ENCODE measurements at regions not wholly inside any gene's neighbourhood (a gene's known extent, or its start where the extent isn't known, plus 50 kb on each side); places are given as distances from the start of the nearest gene placed in this dataset.
"Not testable (repeated sequence)": the region's sequence is repeated elsewhere in the genome, so short reads cannot be mapped to it uniquely, and the experiment has no call there.

DNA sequence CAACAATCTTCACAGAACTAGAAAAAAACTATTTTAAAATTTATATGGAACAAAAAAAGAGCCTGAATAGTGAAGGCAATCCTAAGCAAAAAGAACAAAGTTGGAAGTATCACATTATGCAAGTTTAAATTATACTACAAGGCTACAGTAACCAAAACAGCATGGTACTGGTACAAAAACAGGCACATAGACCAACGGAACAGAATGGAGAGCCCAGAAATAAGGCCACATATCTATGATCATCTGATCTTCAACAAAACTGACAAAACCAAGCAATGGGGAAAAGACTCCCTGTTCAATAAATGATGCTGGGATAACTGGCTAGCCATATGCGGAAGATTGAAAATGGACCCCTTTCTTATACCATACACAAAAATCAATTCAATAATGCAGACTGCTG lies 74.4 kb upstream of the RTN4 start:
- not testable (repeated sequence) for FAIRE-seq; BruUV-seq (replicated peaks)

DNA sequence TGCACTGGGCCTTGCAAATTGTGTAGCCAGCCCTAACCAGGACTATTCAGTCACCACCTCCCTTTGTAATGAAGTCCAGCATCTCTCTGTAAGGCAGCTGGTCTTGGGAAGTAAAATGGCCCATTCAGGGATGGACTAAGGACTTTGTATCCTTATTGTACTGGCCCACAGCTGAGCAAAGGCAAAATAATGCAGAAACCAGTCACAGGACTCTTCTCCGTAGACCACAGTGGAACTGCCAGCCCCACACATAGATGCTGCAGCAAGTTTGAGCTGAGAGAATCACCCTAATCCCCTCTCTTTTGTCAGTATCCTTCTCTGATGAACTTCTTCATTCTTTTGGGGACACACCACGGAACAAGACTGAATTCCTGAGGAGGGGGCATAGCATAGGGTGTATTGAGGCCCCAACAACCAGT lies 73.6 kb upstream of the RTN4 start:
- CTCF ChIA-PET (ENCODE audit: low intra/inter-chr PET ratio, low total read pairs): no interaction called here
- Histone ChIP-seq H3K4me3 (replicated peaks in 1 of 3; ENCODE audit: insufficient read depth in 1 of 3, low read depth in 2 of 3, low read length in 3 of 3) (no peak overlapping the region), H3K4me1 (ENCODE audit: insufficient read depth, low read length) (peaks cover 6% of the 10 kb centered on the region), H3K79me2 (ENCODE audit: insufficient read depth, low read length) (no peaks in the 10 kb centered on the region), H4K20me1 (ENCODE audit: insufficient read depth, low read length) (no peaks in the 10 kb centered on the region), H3K9me3 (ENCODE audit: low read length) (no peaks in the 10 kb centered on the region), H3K36me3 (replicated peaks in 1 of 2; ENCODE audit: control insufficient read depth in 1 of 2, insufficient read depth in 2 of 2, low read length in 2 of 2) (no peaks in the 10 kb centered on the region), H3K9ac (ENCODE audit: insufficient read depth, low read depth, low read length) (no peak overlapping the region), H3K27ac (ENCODE audit: extremely low read length, insufficient read depth, low read length) (no peak overlapping the region), H3K4me2 (ENCODE audit: low read depth, low read length) (no peak overlapping the region), H3K27me3 (ENCODE audit: control insufficient read depth in 1 of 2, insufficient read depth in 2 of 2, low read length in 2 of 2) (peaks cover 4 to 31% of the 10 kb centered on the region in 2 experiments; a peak in 4 of 5 replicates), H2AFZ (ENCODE audit: low read length) (no peak overlapping the region)
- TF ChIP-seq HNF4A (CRISPR knock-in tag; IDR thresholded peaks at IDR 0.05): 0 out of 2 replicates have a peak, but pooled peaks have one; percentile 17
- TF ChIP-seq SKI (IDR thresholded peaks at IDR 0.05; ENCODE audit: partially characterized antibody): no peak
- intact Hi-C loops (cut with micrococcal nuclease; ENCODE audit: unreplicated experiment) (no loop called here), in situ Hi-C loops (cut with HindIII; ENCODE audit: extremely low pct_ligation_motif_present, low pct_unique_long_range_greater_than_20kb) (no loop called here)
- ATAC-seq: peak; percentile 44
- peak; percentile 4 for FAIRE-seq
- WGBS (ENCODE audit: low lambda C conversion rate): 3% methylated on average over 2 of the region's 2 CpGs
- POLR2A ChIA-PET: no interaction called here
- BruUV-seq (replicated peaks): no TSS peak
- DNase-seq (ENCODE audit: low spot score): no peak

More for the DNA sequence above, 74.4 kb upstream of the RTN4 start:
- H3K9me3 ChIP-seq (ENCODE audit: low read length); CTCF ChIA-PET (ENCODE audit: low intra/inter-chr PET ratio, low total read pairs); DNase-seq (ENCODE audit: low spot score); H3K4me2 ChIP-seq (ENCODE audit: low read depth, low read length); in situ Hi-C loops (cut with HindIII; ENCODE audit: extremely low pct_ligation_motif_present, low pct_unique_long_range_greater_than_20kb); H2AFZ ChIP-seq (ENCODE audit: low read length); H3K4me3 ChIP-seq (replicated peaks in 1 of 3; ENCODE audit: insufficient read depth in 1 of 3, low read depth in 2 of 3, low read length in 3 of 3); H3K36me3 ChIP-seq (replicated peaks in 1 of 2; ENCODE audit: control insufficient read depth in 1 of 2, insufficient read depth in 2 of 2, low read length in 2 of 2); H3K27ac ChIP-seq (ENCODE audit: extremely low read length, insufficient read depth, low read length); H4K20me1 ChIP-seq (ENCODE audit: insufficient read depth, low read length); intact Hi-C loops (cut with micrococcal nuclease; ENCODE audit: unreplicated experiment); H3K79me2 ChIP-seq (ENCODE audit: insufficient read depth, low read length); H3K9ac ChIP-seq (ENCODE audit: insufficient read depth, low read depth, low read length); POLR2A ChIA-PET; ATAC-seq: not testable (repeated sequence)
- Histone ChIP-seq H3K4me1 (ENCODE audit: insufficient read depth, low read length) (peaks cover 13% of the 10 kb centered on the region), H3K27me3 (ENCODE audit: control insufficient read depth in 1 of 2, insufficient read depth in 2 of 2, low read length in 2 of 2) (peaks cover 4 to 23% of the 10 kb centered on the region in 2 experiments; a peak in 4 of 5 replicates)
- 52% methylated on average over 2 of the region's 2 CpGs for WGBS (ENCODE audit: low lambda C conversion rate)

All from HepG2 (cell line).